ENCODE measurements at regions not wholly inside any gene's neighbourhood (a gene's known extent, or its start where the extent isn't known, plus 50 kb on each side); places are given as distances from the start of the nearest gene placed in this dataset.

- H3K27me3 ChIP-seq (ENCODE audit: insufficient read depth, poor library complexity, severe bottlenecking), result no peaks in the 10 kb centered on the region
- no peak for TF ChIP-seq REST (IDR thresholded peaks at IDR 0.05; ENCODE audit: insufficient replicate concordance, low read depth)
- DNase-seq (ENCODE audit: low read depth in 1 of 2, low spot score in 1 of 2), result no peak
- H3K27ac ChIP-seq (replicated peaks), result no peak overlapping the region
- H3K4me3 ChIP-seq (replicated peaks; ENCODE audit: insufficient read depth, low read length), result no peak overlapping the region
Observed at GRCh38 chr21:35297665-35298064, 248.6 kb upstream of the RUNX1 start.

DNA sequence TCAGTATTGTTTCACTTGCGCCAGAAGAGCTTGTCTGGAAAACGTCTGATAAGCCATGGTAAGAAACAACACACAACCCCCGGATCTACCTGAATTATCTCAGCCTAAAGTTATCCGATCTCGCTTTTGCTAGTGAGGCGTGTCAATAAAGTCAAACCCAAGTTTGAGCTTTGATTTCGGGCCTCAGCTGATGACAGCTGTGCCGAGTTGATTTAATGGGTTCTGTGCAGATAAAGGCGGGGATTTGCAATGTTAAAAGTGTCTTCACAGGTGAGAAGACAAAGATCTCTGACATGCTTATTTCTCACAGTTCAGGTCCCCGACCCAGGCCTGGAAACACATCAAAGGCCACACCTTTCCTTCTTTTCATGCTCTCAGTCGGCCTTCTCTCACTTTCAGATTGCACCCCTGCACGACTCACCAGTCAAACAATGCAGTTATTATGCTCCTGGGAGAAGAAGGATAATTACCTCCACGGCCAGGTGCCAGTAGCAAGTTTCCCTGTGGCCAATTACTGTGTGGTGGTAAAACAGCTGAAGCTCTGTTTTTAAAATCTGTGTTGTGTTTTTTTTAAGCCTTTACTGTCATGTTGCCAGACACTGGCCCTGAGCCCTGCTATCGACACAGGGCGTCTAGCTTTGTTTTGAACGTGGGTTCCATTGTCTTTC, 245.3 kb upstream of the RUNX1 start:
- TF ChIP-seq SPI1 (IDR thresholded peaks at IDR 0.05; ENCODE audit: borderline replicate concordance, low read depth) (no peak), REST (IDR thresholded peaks at IDR 0.05; ENCODE audit: insufficient replicate concordance, low read depth) (no peak), POLR2AphosphoS5 (IDR thresholded peaks at IDR 0.05; ENCODE audit: low read depth) (no peak), CTCF (IDR thresholded peaks at IDR 0.05; ENCODE audit: insufficient read depth, low read length) (no peak), GABPA (IDR thresholded peaks at IDR 0.05; ENCODE audit: low read depth) (no peak)
- no peak for DNase-seq (ENCODE audit: low read depth in 1 of 2, low spot score in 1 of 2)
- Histone ChIP-seq H3K4me3 (replicated peaks; ENCODE audit: insufficient read depth, low read length) (no peak overlapping the region), H3K27ac (replicated peaks) (no peak overlapping the region), H3K27me3 (ENCODE audit: insufficient read depth, poor library complexity, severe bottlenecking) (no peaks in the 10 kb centered on the region)

- TF ChIP-seq REST (IDR thresholded peaks at IDR 0.05; ENCODE audit: insufficient replicate concordance, low read depth) (no peak), SPI1 (IDR thresholded peaks at IDR 0.05; ENCODE audit: borderline replicate concordance, low read depth) (no peak), GABPA (IDR thresholded peaks at IDR 0.05; ENCODE audit: low read depth) (no peak), CTCF (IDR thresholded peaks at IDR 0.05; ENCODE audit: insufficient read depth, low read length) (no peak), POLR2AphosphoS5 (IDR thresholded peaks at IDR 0.05; ENCODE audit: low read depth) (no peak)
- no peak for DNase-seq (ENCODE audit: low read depth in 1 of 2, low spot score in 1 of 2)
- Histone ChIP-seq H3K4me3 (replicated peaks; ENCODE audit: insufficient read depth, low read length) (no peak overlapping the region), H3K27me3 (ENCODE audit: insufficient read depth, poor library complexity, severe bottlenecking) (no peaks in the 10 kb centered on the region), H3K27ac (replicated peaks) (no peak overlapping the region)
Observed at GRCh38 chr21:35291973-35292627, 243.0 kb upstream of the RUNX1 start.

Data from HL-60 (cell line).